ENCODE measurements at regions not wholly inside any gene's neighbourhood (a gene's known extent, or its start where the extent isn't known, plus 50 kb on each side); places are given as distances from the start of the nearest gene placed in this dataset.
A peak's percentile ranks its signal among the peaks of the same experiment; 100 is the strongest.

GRCh38 chr15:35686347-35686746 lies 140.4 kb upstream of the DPH6 start:
- ATAC-seq: no peak
- Histone ChIP-seq H3K4me3 (no peak overlapping the region), H3K9me3 (no peaks in the 10 kb centered on the region), H3K27ac (no peak overlapping the region), H3K4me1 (peaks cover 0 to 6% of the 10 kb centered on the region in 2 donors), H3K27me3 (no peaks in the 10 kb centered on the region), H3K36me3 (no peaks in the 10 kb centered on the region)
- intact Hi-C loops (cut with DNase I): no loop called here
- TF ChIP-seq CTCF (IDR thresholded peaks at IDR 0.05): no peak
- no peak for DNase-seq

GRCh38 chr15:35689266-35689665 lies 143.3 kb upstream of the DPH6 start:
- Histone ChIP-seq H3K9me3 (no peaks in the 10 kb centered on the region), H3K4me3 (no peak overlapping the region), H3K4me1 (peaks cover 0 to 6% of the 10 kb centered on the region in 2 donors), H3K27me3 (no peaks in the 10 kb centered on the region), H3K36me3 (no peaks in the 10 kb centered on the region), H3K27ac (no peak overlapping the region)
- ATAC-seq (no peak), DNase-seq (no peak)
- TF ChIP-seq CTCF (IDR thresholded peaks at IDR 0.05): no peak
- intact Hi-C loops (cut with DNase I): no loop called here

- Histone ChIP-seq H3K27ac (peak overlapping the region in 1 of 2 donors; percentile 5), H3K27me3 (no peaks in the 10 kb centered on the region), H3K4me3 (no peak overlapping the region), H3K9me3 (no peaks in the 10 kb centered on the region), H3K36me3 (no peaks in the 10 kb centered on the region), H3K4me1 (peaks cover 0 to 6% of the 10 kb centered on the region in 2 donors)
- intact Hi-C loops (cut with DNase I): no loop called here
- no peak for TF ChIP-seq CTCF (IDR thresholded peaks at IDR 0.05)
- DNase-seq (no peak), ATAC-seq (no peak)
These were observed 144.1 kb upstream of the DPH6 start for GRCh38 chr15:35690089-35690488.

- ATAC-seq (peak; percentile 62), DNase-seq (no peak)
- intact Hi-C loops (cut with DNase I): no loop called here
- Histone ChIP-seq H3K36me3 (no peaks in the 10 kb centered on the region), H3K27me3 (no peaks in the 10 kb centered on the region), H3K4me1 (peaks cover 0 to 6% of the 10 kb centered on the region in 2 donors), H3K4me3 (no peak overlapping the region), H3K27ac (peak overlapping the region; percentile 5 to 14), H3K9me3 (no peaks in the 10 kb centered on the region)
- no peak for TF ChIP-seq CTCF (IDR thresholded peaks at IDR 0.05)
These were observed 144.7 kb upstream of the DPH6 start for GRCh38 chr15:35690698-35691116.

GRCh38 chr15:35691173-35691761 lies 145.3 kb upstream of the DPH6 start:
- DNase-seq (no peak), ATAC-seq (peak; percentile 15)
- intact Hi-C loops (cut with DNase I): no loop called here
- Histone ChIP-seq H3K4me3 (no peak overlapping the region), H3K36me3 (no peaks in the 10 kb centered on the region), H3K27me3 (no peaks in the 10 kb centered on the region), H3K4me1 (peaks cover 0 to 6% of the 10 kb centered on the region in 2 donors), H3K9me3 (no peaks in the 10 kb centered on the region), H3K27ac (peak overlapping the region; percentile 5 to 14)
- TF ChIP-seq CTCF (IDR thresholded peaks at IDR 0.05): no peak
